AML-193 (cell line): ENCODE measurements at regions not wholly inside any gene's neighbourhood (a gene's known extent, or its start where the extent isn't known, plus 50 kb on each side); places are given as distances from the start of the nearest gene placed in this dataset.

Source experiments
- DNase-seq, 2 experiments: peaks; one replicate each; lab custom pipeline; 2025; lab: John Stamatoyannopoulos, UW

GRCh38 chr12:63228853-63229252 lies 77.9 kb upstream of the AVPR1A start:
- no peak for DNase-seq

- no peak for DNase-seq
These were observed 75.9 kb upstream of the AVPR1A start for GRCh38 chr12:63226792-63227463.

GRCh38 chr12:63224396-63224795 lies 73.4 kb upstream of the AVPR1A start:
- no peak for DNase-seq

GRCh38 chr12:63223128-63223527 lies 72.1 kb upstream of the AVPR1A start:
- DNase-seq = no peak

- DNase-seq = no peak
These were observed 71.6 kb upstream of the AVPR1A start for GRCh38 chr12:63222582-63222981.

GRCh38 chr12:63220921-63221320 lies 69.9 kb upstream of the AVPR1A start:
- DNase-seq = no peak

GRCh38 chr12:63212316-63212715 lies 61.3 kb upstream of the AVPR1A start:
- no peak for DNase-seq

GRCh38 chr12:63208956-63209355 lies 58.0 kb upstream of the AVPR1A start:
- no peak for DNase-seq

GRCh38 chr12:63206909-63207308 lies 55.9 kb upstream of the AVPR1A start:
- DNase-seq = no peak

GRCh38 chr12:63206494-63206893 lies 55.5 kb upstream of the AVPR1A start:
- no peak for DNase-seq
